Stimulated activated naive CD4-positive, alpha-beta T cell (primary cell): ENCODE measurements at regions not wholly inside any gene's neighbourhood (a gene's known extent, or its start where the extent isn't known, plus 50 kb on each side); places are given as distances from the start of the nearest gene placed in this dataset.
"Not testable (repeated sequence)": the region's sequence is repeated elsewhere in the genome, so short reads cannot be mapped to it uniquely, and the experiment has no call there.

Source experiments
- DNase-seq, 6 experiments: peaks; one replicate each; lab custom pipeline; 2025; lab: John Stamatoyannopoulos, UW

GRCh38 chr2:195352581-195352980 is 304.4 kb upstream of the SLC39A10 start:
- DNase-seq: no peak

- no peak for DNase-seq
Observed at GRCh38 chr2:195343942-195344530, 313.0 kb upstream of the SLC39A10 start.

- DNase-seq: no peak
Observed at GRCh38 chr2:195343540-195343939, 313.5 kb upstream of the SLC39A10 start.

GRCh38 chr2:195342061-195342460 is 315.0 kb upstream of the SLC39A10 start:
- DNase-seq: no peak

GRCh38 chr2:195338856-195339255 is 318.2 kb upstream of the SLC39A10 start:
- no peak for DNase-seq

GRCh38 chr2:195337597-195337996 is 319.4 kb upstream of the SLC39A10 start:
- DNase-seq: no peak

GRCh38 chr2:195333869-195334268 is 323.2 kb upstream of the SLC39A10 start:
- no peak for DNase-seq

- DNase-seq: no peak
Observed at GRCh38 chr2:195331966-195332365, 325.1 kb upstream of the SLC39A10 start.

- DNase-seq: no peak
Observed at GRCh38 chr2:195331129-195331528, 325.9 kb upstream of the SLC39A10 start.

- no peak for DNase-seq
Observed at GRCh38 chr2:195330513-195330956, 326.5 kb upstream of the SLC39A10 start.

- DNase-seq: not testable (repeated sequence)
Observed at GRCh38 chr2:195329784-195330183, 327.2 kb upstream of the SLC39A10 start.

- no peak for DNase-seq
Observed at GRCh38 chr2:195326537-195326936, 330.5 kb upstream of the SLC39A10 start.

GRCh38 chr2:195322324-195322723 is 334.7 kb upstream of the SLC39A10 start:
- no peak for DNase-seq

- no peak for DNase-seq
Observed at GRCh38 chr2:195320413-195320973, 336.5 kb upstream of the SLC39A10 start.

- no peak for DNase-seq
Observed at GRCh38 chr2:195319548-195320412, 337.2 kb upstream of the SLC39A10 start.

- DNase-seq: no peak
Observed at GRCh38 chr2:195319112-195319460, 337.9 kb upstream of the SLC39A10 start.

GRCh38 chr2:195318440-195319111 is 338.4 kb upstream of the SLC39A10 start:
- peak; percentile 1 to 57 (median 8) for DNase-seq

GRCh38 chr2:195317550-195317949 is 339.5 kb upstream of the SLC39A10 start:
- DNase-seq: no peak

- DNase-seq: peak in 1 of 6 experiments; percentile 1
Observed at GRCh38 chr2:195316486-195316885, 340.5 kb upstream of the SLC39A10 start.

GRCh38 chr2:195313962-195314361 is 343.1 kb upstream of the SLC39A10 start:
- DNase-seq: no peak

- DNase-seq: no peak
Observed at GRCh38 chr2:195312662-195313061, 344.4 kb upstream of the SLC39A10 start.

GRCh38 chr2:195308163-195308562 is 348.9 kb upstream of the SLC39A10 start:
- no peak for DNase-seq

GRCh38 chr2:195307751-195308150 is 349.3 kb upstream of the SLC39A10 start:
- DNase-seq: no peak
